ENCODE measurements at regions not wholly inside any gene's neighbourhood (a gene's known extent, or its start where the extent isn't known, plus 50 kb on each side); places are given as distances from the start of the nearest gene placed in this dataset.

DNA sequence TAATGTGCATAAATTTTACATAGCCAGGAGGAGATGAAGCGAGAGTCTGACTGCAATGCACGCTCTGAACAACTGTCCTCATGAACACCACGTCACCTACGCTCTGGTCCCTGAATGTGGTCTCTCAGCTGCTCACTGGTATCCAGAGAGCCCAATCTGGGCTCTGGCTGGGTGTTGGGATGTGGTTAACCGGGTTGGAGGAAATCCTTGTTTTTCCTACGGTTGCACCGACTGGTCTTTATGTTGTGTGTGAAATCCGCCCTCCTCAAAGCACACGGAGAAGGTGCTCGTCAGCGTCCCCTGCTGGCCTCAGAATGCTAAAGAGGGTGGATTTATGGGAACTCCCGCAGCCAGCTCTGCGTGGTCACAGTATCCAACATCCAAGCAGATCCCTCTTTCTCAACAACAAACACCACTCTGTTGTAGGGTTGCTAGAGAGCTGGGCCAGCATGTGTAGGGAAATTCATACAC, 51.8 kb upstream of the FAM89A start:
- TF ChIP-seq, protein P1, sequence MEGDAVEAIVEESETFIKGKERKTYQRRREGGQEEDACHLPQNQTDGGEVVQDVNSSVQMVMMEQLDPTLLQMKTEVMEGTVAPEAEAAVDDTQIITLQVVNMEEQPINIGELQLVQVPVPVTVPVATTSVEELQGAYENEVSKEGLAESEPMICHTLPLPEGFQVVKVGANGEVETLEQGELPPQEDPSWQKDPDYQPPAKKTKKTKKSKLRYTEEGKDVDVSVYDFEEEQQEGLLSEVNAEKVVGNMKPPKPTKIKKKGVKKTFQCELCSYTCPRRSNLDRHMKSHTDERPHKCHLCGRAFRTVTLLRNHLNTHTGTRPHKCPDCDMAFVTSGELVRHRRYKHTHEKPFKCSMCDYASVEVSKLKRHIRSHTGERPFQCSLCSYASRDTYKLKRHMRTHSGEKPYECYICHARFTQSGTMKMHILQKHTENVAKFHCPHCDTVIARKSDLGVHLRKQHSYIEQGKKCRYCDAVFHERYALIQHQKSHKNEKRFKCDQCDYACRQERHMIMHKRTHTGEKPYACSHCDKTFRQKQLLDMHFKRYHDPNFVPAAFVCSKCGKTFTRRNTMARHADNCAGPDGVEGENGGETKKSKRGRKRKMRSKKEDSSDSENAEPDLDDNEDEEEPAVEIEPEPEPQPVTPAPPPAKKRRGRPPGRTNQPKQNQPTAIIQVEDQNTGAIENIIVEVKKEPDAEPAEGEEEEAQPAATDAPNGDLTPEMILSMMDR (IDR thresholded peaks at IDR 0.05), result peak; percentile 47 to 51 (median 49)
- no peak for TF ChIP-seq POLR2A (IDR thresholded peaks at IDR 0.05)

Measured in right lobe of liver (tissue), 4 donors.